Thymus (tissue), 11 donors: ENCODE measurements at regions not wholly inside any gene's neighbourhood (a gene's known extent, or its start where the extent isn't known, plus 50 kb on each side); places are given as distances from the start of the nearest gene placed in this dataset.

Experiments
- DNase-seq, 9 donors: peaks; one replicate each; pipeline ENCODE4 v3.0.0-alpha.2; 2013; ENCODE audit warnings: low spot score in 9 of 9, low read depth in 6 of 9, missing footprints in 1 of 9
- H3K27ac ChIP-seq, 2 donors: one replicate each; pipeline ENCODE4 v1.5.1; 2013; ENCODE audit warnings: control low read depth in 1 of 2, low read depth in 1 of 2, low read length in 1 of 2, mild to moderate bottlenecking in 1 of 2, moderate library complexity in 1 of 2
- H3K27me3 ChIP-seq, 2 donors: one replicate each; pipeline ENCODE4 v1.5.1; 2013; ENCODE audit warnings: low read length in 1 of 2; ENCODE audit not compliant: control insufficient read depth in 2 of 2, insufficient read depth in 1 of 2
- H3K36me3 ChIP-seq, 2 donors: one replicate each; pipeline ENCODE4 v1.5.1; 2013; ENCODE audit warnings: low read length in 1 of 2, mild to moderate bottlenecking in 1 of 2, moderate library complexity in 1 of 2; ENCODE audit not compliant: control insufficient read depth in 2 of 2, insufficient read depth in 2 of 2
- H3K4me1 ChIP-seq, 2 donors: one replicate each; pipeline ENCODE4 v1.5.1; 2013; ENCODE audit warnings: low read length in 2 of 2; ENCODE audit not compliant: control insufficient read depth in 2 of 2, insufficient read depth in 2 of 2
- H3K4me3 ChIP-seq, 2 donors: one replicate each; pipeline ENCODE4 v1.5.1; 2013; ENCODE audit warnings: low read length in 2 of 2, control low read depth in 1 of 2, mild to moderate bottlenecking in 1 of 2
- H3K9me3 ChIP-seq, 2 donors: one replicate each; pipeline ENCODE4 v1.5.1; 2013; ENCODE audit warnings: low read length in 1 of 2, mild to moderate bottlenecking in 1 of 2; ENCODE audit not compliant: control insufficient read depth in 2 of 2, insufficient read depth in 1 of 2
- WGBS: extraction: QIAGEN DNeasy Blood & Tissue Kit; methylation state at CpG from one replicate; pipeline ENCODE4 v1.1.7; 2013; 5-methylcytosine and 5-hydroxymethylcytosine counted together
- donor health status: healthy.

- Histone ChIP-seq H3K27ac (no peak overlapping the region), H3K4me1 (no peaks in the 10 kb centered on the region), H3K36me3 (no peaks in the 10 kb centered on the region), H3K9me3 (no peaks in the 10 kb centered on the region), H3K27me3 (no peaks in the 10 kb centered on the region), H3K4me3 (no peak overlapping the region)
- no peak for DNase-seq
- WGBS: 0% methylated on average over 1 of the region's 1 CpG
Observed at GRCh38 chr5:126104951-126105350, 318.3 kb upstream of the GRAMD2B start.

- Histone ChIP-seq H3K4me1 (no peaks in the 10 kb centered on the region), H3K27ac (no peak overlapping the region), H3K4me3 (no peak overlapping the region), H3K27me3 (no peaks in the 10 kb centered on the region), H3K9me3 (no peaks in the 10 kb centered on the region), H3K36me3 (no peaks in the 10 kb centered on the region)
- DNase-seq: no peak
- WGBS: 88% methylated on average over 3 of the region's 3 CpGs
Observed at GRCh38 chr5:126106029-126106428, 317.2 kb upstream of the GRAMD2B start.

GRCh38 chr5:126107381-126107780, 315.8 kb upstream of the GRAMD2B start:
- H3K27ac ChIP-seq: no peak overlapping the region
- H3K9me3 ChIP-seq: no peaks in the 10 kb centered on the region
- no peaks in the 10 kb centered on the region for H3K36me3 ChIP-seq
- H3K27me3 ChIP-seq: no peaks in the 10 kb centered on the region
- DNase-seq: no peak
- WGBS: 97% methylated on average over 2 of the region's 2 CpGs
- no peaks in the 10 kb centered on the region for H3K4me1 ChIP-seq
- H3K4me3 ChIP-seq: no peak overlapping the region

- DNase-seq: no peak
- Histone ChIP-seq H3K36me3 (no peaks in the 10 kb centered on the region), H3K4me3 (no peak overlapping the region), H3K4me1 (no peaks in the 10 kb centered on the region), H3K27me3 (no peaks in the 10 kb centered on the region), H3K27ac (no peak overlapping the region), H3K9me3 (peaks cover 0 to 2% of the 10 kb centered on the region in 2 donors)
- WGBS: 81% methylated on average over 5 of the region's 5 CpGs
Observed at GRCh38 chr5:126108470-126108869, 314.7 kb upstream of the GRAMD2B start.

- Histone ChIP-seq H3K4me1 (no peaks in the 10 kb centered on the region), H3K27me3 (no peaks in the 10 kb centered on the region), H3K9me3 (peaks cover 0 to 2% of the 10 kb centered on the region in 2 donors), H3K4me3 (no peak overlapping the region), H3K36me3 (no peaks in the 10 kb centered on the region), H3K27ac (no peak overlapping the region)
- no peak for DNase-seq
- WGBS: 81% methylated on average over 2 of the region's 2 CpGs
Observed at GRCh38 chr5:126115059-126115629, 308.1 kb upstream of the GRAMD2B start.

- Histone ChIP-seq H3K4me3 (no peak overlapping the region), H3K36me3 (no peaks in the 10 kb centered on the region), H3K27me3 (no peaks in the 10 kb centered on the region), H3K4me1 (no peaks in the 10 kb centered on the region), H3K9me3 (peaks cover 0 to 2% of the 10 kb centered on the region in 2 donors), H3K27ac (no peak overlapping the region)
- WGBS: 71% methylated on average over 1 of the region's 1 CpG
- DNase-seq: no peak
Observed at GRCh38 chr5:126117044-126117443, 306.2 kb upstream of the GRAMD2B start.

GRCh38 chr5:126119887-126120442, 303.2 kb upstream of the GRAMD2B start:
- H3K4me3 ChIP-seq: no peak overlapping the region
- WGBS: 88% methylated on average over 4 of the region's 4 CpGs
- no peaks in the 10 kb centered on the region for H3K9me3 ChIP-seq
- no peaks in the 10 kb centered on the region for H3K4me1 ChIP-seq
- no peaks in the 10 kb centered on the region for H3K36me3 ChIP-seq
- H3K27ac ChIP-seq: no peak overlapping the region
- DNase-seq: no peak
- no peaks in the 10 kb centered on the region for H3K27me3 ChIP-seq

- Histone ChIP-seq H3K4me3 (no peak overlapping the region), H3K27ac (no peak overlapping the region), H3K9me3 (no peaks in the 10 kb centered on the region), H3K4me1 (no peaks in the 10 kb centered on the region), H3K27me3 (no peaks in the 10 kb centered on the region), H3K36me3 (no peaks in the 10 kb centered on the region)
- 97% methylated on average over 1 of the region's 1 CpG for WGBS
- no peak for DNase-seq
Observed at GRCh38 chr5:126120939-126121338, 302.3 kb upstream of the GRAMD2B start.

- 81% methylated on average over 4 of the region's 4 CpGs for WGBS
- Histone ChIP-seq H3K4me3 (no peak overlapping the region), H3K36me3 (no peaks in the 10 kb centered on the region), H3K4me1 (no peaks in the 10 kb centered on the region), H3K9me3 (no peaks in the 10 kb centered on the region), H3K27me3 (no peaks in the 10 kb centered on the region), H3K27ac (no peak overlapping the region)
- DNase-seq: peak in 1 of 9 donors; percentile 4
Observed at GRCh38 chr5:126122942-126123341, 300.3 kb upstream of the GRAMD2B start.
